ENCODE measurements at regions not wholly inside any gene's neighbourhood (a gene's known extent, or its start where the extent isn't known, plus 50 kb on each side); places are given as distances from the start of the nearest gene placed in this dataset.

GRCh38 chr14:54106661-54107377 lies 150.2 kb upstream of the BMP4 start:
- TF ChIP-seq CTCF (IDR thresholded peaks at IDR 0.05 in 8 of 11, conservative IDR thresholded peaks at IDR 0.05 in 3 of 11) (no peak), POLR2A (IDR thresholded peaks at IDR 0.05) (no peak), POLR2AphosphoS5 (IDR thresholded peaks at IDR 0.05) (no peak)

Measured in spleen (tissue), 7 donors.